Endometrium (tissue), 2 donors: ENCODE measurements at regions not wholly inside any gene's neighbourhood (a gene's known extent, or its start where the extent isn't known, plus 50 kb on each side); places are given as distances from the start of the nearest gene placed in this dataset.
"Not testable (repeated sequence)": the region's sequence is repeated elsewhere in the genome, so short reads cannot be mapped to it uniquely, and the experiment has no call there.

Source experiments
- FAIRE-seq: peaks from 2 replicates; lab custom pipeline; 2012; peaks lifted over from hg19 to GRCh38; lab: Jason Lieb, UNC
- donor health status: control.
- donor health status: control.

- not testable (repeated sequence) for FAIRE-seq
Observed at GRCh38 chr2:8613207-8613999, 68.5 kb upstream of the ID2 start.

- FAIRE-seq, result no peak
Observed at GRCh38 chr2:8614646-8615045, 67.2 kb upstream of the ID2 start.

GRCh38 chr2:8615252-8615575 is 66.6 kb upstream of the ID2 start:
- FAIRE-seq, result no peak

GRCh38 chr2:8615576-8616281 is 66.1 kb upstream of the ID2 start:
- FAIRE-seq, result no peak

GRCh38 chr2:8617048-8617447 is 64.8 kb upstream of the ID2 start:
- FAIRE-seq, result no peak

- FAIRE-seq, result no peak
Observed at GRCh38 chr2:8617590-8617989, 64.3 kb upstream of the ID2 start.

GRCh38 chr2:8619071-8619470 is 62.8 kb upstream of the ID2 start:
- no peak for FAIRE-seq

- FAIRE-seq, result no peak
Observed at GRCh38 chr2:8620611-8621382, 61.1 kb upstream of the ID2 start.

- FAIRE-seq, result no peak
Observed at GRCh38 chr2:8622199-8622911, 59.5 kb upstream of the ID2 start.

GRCh38 chr2:8622924-8623465 is 58.9 kb upstream of the ID2 start:
- no peak for FAIRE-seq

GRCh38 chr2:8623576-8623957 is 58.3 kb upstream of the ID2 start:
- FAIRE-seq, result no peak

GRCh38 chr2:8623958-8624591 is 57.8 kb upstream of the ID2 start:
- no peak for FAIRE-seq

GRCh38 chr2:8624855-8625398 is 56.9 kb upstream of the ID2 start:
- FAIRE-seq, result no peak

- FAIRE-seq, result no peak
Observed at GRCh38 chr2:8625399-8626300, 56.2 kb upstream of the ID2 start.

- FAIRE-seq, result no peak
Observed at GRCh38 chr2:8626572-8626971, 55.3 kb upstream of the ID2 start.

- no peak for FAIRE-seq
Observed at GRCh38 chr2:8627019-8627691, 54.7 kb upstream of the ID2 start.

GRCh38 chr2:8627692-8628085 is 54.2 kb upstream of the ID2 start:
- FAIRE-seq, result no peak

GRCh38 chr2:8628179-8628865 is 53.5 kb upstream of the ID2 start:
- no peak for FAIRE-seq

GRCh38 chr2:8628866-8629209 is 53.0 kb upstream of the ID2 start:
- FAIRE-seq, result no peak
